GM21786 (cell line): ENCODE measurements at regions not wholly inside any gene's neighbourhood (a gene's known extent, or its start where the extent isn't known, plus 50 kb on each side); places are given as distances from the start of the nearest gene placed in this dataset.

Source experiments
- ATAC-seq: cut with Tn5 transposase; IDR thresholded peaks from one replicate; pipeline ENCODE4 v1.9.1; 2021; ENCODE audit not compliant: unreplicated experiment

GRCh38 chr16:72226136-72226535, 54.2 kb upstream of the PMFBP1 start:
- ATAC-seq, result no peak

- no peak for ATAC-seq
Measured at GRCh38 chr16:72224260-72224768, 52.4 kb upstream of the PMFBP1 start.

GRCh38 chr16:72222503-72222902, 50.5 kb upstream of the PMFBP1 start:
- ATAC-seq, result no peak
